ENCODE measurements at regions not wholly inside any gene's neighbourhood (a gene's known extent, or its start where the extent isn't known, plus 50 kb on each side); places are given as distances from the start of the nearest gene placed in this dataset.

DNA sequence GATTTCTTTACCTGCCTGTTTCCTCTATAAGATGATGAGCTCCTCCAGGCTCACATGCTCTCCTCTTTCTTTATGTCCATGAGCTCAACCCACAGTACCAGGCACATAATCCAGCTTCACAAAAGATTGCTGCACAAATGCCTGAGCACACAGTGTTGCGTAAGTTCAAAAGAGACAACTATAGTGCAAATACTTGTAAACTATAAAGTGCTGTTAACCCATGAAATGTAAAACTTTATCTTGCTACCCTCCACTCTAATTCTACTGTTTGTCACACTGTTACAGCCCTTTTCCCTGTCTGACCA, 101.0 kb upstream of the LPP start:
- DNase-seq (ENCODE audit: extremely low spot score): no peak
- TF ChIP-seq NFRKB (IDR thresholded peaks at IDR 0.05) (no peak), HDGF (IDR thresholded peaks at IDR 0.05; ENCODE audit: borderline replicate concordance) (no peak), SP1 (IDR thresholded peaks at IDR 0.05) (no peak), ELF4 (IDR thresholded peaks at IDR 0.05) (no peak), FOXA1 (IDR thresholded peaks at IDR 0.05) (no peak), FOXK2 (IDR thresholded peaks at IDR 0.05) (no peak), FOXM1 (IDR thresholded peaks at IDR 0.05; ENCODE audit: borderline replicate concordance) (no peak), CTBP1 (IDR thresholded peaks at IDR 0.05; ENCODE audit: borderline replicate concordance) (no peak), LEF1 (IDR thresholded peaks at IDR 0.05; ENCODE audit: borderline replicate concordance) (no peak)
- ChIA-PET POLR2A (no interaction called here), CTCF (no interaction called here)

DNA sequence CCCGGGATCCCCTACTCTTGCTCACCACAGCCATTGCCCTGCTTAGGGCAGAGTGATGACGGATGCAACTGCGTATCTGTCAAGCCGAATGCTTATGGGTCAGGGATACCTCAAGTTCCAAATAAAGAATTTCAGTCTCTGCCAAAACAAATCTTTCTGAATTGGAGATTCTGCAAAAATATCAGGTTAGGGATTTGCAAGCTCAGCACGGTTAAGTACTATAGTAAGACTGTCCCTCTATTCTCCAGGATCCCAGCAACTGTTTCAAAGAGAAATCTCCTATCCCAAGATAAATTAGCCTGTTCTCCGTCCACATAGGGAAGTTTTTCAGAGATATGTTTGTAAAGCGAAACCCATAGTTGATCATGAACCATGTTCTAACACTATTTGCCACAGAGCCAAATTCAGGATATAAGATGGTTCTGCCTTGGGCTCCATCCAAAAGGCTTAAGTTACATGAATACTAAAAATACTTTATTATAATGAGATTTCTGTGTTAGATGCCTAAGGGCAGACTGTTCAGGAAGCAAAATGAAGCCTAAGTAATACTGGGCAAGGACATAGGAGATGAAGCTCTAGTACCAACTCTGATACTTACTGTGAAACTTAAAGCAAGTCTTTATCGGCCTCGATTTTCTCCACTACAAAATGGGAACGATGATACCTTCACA, 100.1 kb upstream of the LPP start:
- ChIA-PET CTCF (no interaction called here), POLR2A (no interaction called here)
- no peak for TF ChIP-seq BHLHE40 (IDR thresholded peaks at IDR 0.05; ENCODE audit: borderline replicate concordance)

DNA sequence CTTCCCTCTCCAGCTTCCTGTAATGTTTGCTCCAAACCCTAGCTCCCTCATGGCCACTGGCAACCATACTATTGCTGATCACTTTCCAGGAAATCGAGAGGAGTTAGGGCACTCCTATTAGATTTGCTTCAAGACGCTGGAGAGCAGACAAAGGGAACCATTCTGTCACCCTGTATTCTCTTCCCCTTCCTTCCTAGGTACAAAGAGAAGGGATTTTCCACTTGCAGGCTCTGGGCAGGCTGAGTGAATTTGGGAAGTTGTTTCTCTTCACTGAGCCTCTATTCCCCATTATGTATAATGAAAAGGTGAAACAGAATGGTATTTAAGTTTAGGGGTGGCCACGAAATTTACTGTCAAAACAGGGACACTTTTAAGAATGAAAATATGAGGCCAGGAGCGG, 99.4 kb upstream of the LPP start:
- DNase-seq (ENCODE audit: extremely low spot score): no peak
- POLR2A ChIA-PET: no interaction called here
- CTCF ChIA-PET: no interaction called here
- no peak for TF ChIP-seq FOXA1 (IDR thresholded peaks at IDR 0.05)
- no peak for TF ChIP-seq ZNF384 (IDR thresholded peaks at IDR 0.05)
- TF ChIP-seq ARNT (IDR thresholded peaks at IDR 0.05): no peak
- TF ChIP-seq SUZ12 (IDR thresholded peaks at IDR 0.05): no peak

More for the DNA sequence above, 100.1 kb upstream of the LPP start:
- DNase-seq (ENCODE audit: extremely low spot score): no peak

GRCh38 chr3:188055388-188055787, 98.6 kb upstream of the LPP start:
- POLR2A ChIA-PET: no interaction called here
- CTCF ChIA-PET: no interaction called here

GRCh38 chr3:188057124-188057523, 96.8 kb upstream of the LPP start:
- ChIA-PET CTCF (no interaction called here), POLR2A (no interaction called here)
- no peak for TF ChIP-seq FOXA1 (IDR thresholded peaks at IDR 0.05)
- no peak for TF ChIP-seq L3MBTL2 (conservative IDR thresholded peaks at IDR 0.05)
- TF ChIP-seq ELF4 (IDR thresholded peaks at IDR 0.05): no peak
- TF ChIP-seq NFRKB (IDR thresholded peaks at IDR 0.05): no peak
- no peak for TF ChIP-seq LEF1 (IDR thresholded peaks at IDR 0.05; ENCODE audit: borderline replicate concordance)
- TF ChIP-seq SP1 (IDR thresholded peaks at IDR 0.05): no peak
- no peak for TF ChIP-seq FOXM1 (IDR thresholded peaks at IDR 0.05; ENCODE audit: borderline replicate concordance)
- TF ChIP-seq PKNOX1 (IDR thresholded peaks at IDR 0.05): no peak
- TF ChIP-seq ZNF384 (IDR thresholded peaks at IDR 0.05): no peak
- DNase-seq (ENCODE audit: extremely low spot score): no peak

More at GRCh38 chr3:188055388-188055787, 98.6 kb upstream of the LPP start:
- no peak for DNase-seq (ENCODE audit: extremely low spot score)
- TF ChIP-seq BHLHE40 (IDR thresholded peaks at IDR 0.05; ENCODE audit: borderline replicate concordance) (no peak), L3MBTL2 (conservative IDR thresholded peaks at IDR 0.05) (no peak), FOXM1 (IDR thresholded peaks at IDR 0.05; ENCODE audit: borderline replicate concordance) (no peak), PKNOX1 (IDR thresholded peaks at IDR 0.05) (no peak), SP1 (IDR thresholded peaks at IDR 0.05) (no peak), TARDBP (IDR thresholded peaks at IDR 0.05) (no peak), ARNT (IDR thresholded peaks at IDR 0.05) (no peak), ZNF384 (IDR thresholded peaks at IDR 0.05) (no peak), CTBP1 (IDR thresholded peaks at IDR 0.05; ENCODE audit: borderline replicate concordance) (no peak)

DNA sequence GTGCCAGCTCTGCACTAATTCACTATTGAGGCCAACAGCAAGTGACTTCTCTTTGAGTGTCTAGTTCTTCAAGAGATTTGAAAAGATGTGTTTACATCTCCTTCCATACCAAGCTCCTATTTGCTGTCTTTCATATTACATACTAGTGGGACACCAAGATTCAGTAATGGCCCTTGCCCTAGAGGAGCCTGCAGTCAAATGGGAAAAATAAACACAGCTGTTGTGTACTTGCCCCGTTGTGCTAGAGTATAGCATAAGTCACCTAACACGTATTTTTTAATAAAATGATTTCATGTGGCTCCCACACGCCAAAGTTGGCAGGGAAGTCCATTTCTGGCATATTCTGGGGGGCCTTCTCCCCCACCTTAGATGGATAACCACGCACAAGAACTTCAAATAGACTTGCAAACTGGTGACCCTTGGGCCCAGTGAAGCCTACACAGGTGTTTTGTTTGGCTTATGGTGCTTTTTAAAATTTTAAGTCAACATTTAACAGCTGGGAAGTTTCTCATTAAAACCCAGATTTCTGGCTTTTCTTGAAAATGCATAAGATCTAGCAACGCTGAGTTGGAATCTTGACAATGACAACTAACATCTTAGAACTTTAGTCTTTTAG, 95.3 kb upstream of the LPP start:
- POLR2A ChIA-PET: interaction anchor here (1.1 kb wide), 1 partner anchor 319 kb away, joined by 3 read pairs; no protein-coding TSS in a partner anchor
- CTCF ChIA-PET: no interaction called here
- TF ChIP-seq SUZ12 (IDR thresholded peaks at IDR 0.05) (no peak), ELF4 (IDR thresholded peaks at IDR 0.05) (no peak), CTBP1 (IDR thresholded peaks at IDR 0.05; ENCODE audit: borderline replicate concordance) (no peak), TARDBP (IDR thresholded peaks at IDR 0.05) (no peak)

DNA sequence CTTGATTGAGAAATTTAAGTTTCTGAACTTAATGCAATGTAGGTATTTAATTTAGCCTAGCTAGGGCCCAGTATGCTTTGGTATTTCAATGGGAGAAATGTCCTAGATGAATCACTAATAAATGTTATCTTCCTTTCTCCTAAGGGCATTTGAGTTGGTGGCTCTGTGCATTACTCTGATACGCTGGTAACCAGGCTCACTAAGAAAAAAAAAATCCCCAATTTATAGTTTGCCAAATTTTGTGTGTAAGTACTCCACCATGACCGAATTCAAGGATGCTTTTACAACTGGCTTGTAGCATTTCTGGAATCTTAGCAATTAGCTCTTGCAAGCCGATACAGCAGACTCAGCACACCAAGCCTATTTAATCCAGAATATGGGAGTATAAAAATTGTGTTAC, 94.6 kb upstream of the LPP start:
- no peak for TF ChIP-seq PKNOX1 (IDR thresholded peaks at IDR 0.05)
- CTCF ChIA-PET: no interaction called here
- no peak for DNase-seq (ENCODE audit: extremely low spot score)
- POLR2A ChIA-PET: no interaction called here

More for the DNA sequence above, 95.3 kb upstream of the LPP start:
- no peak for DNase-seq (ENCODE audit: extremely low spot score)

Data from HEK293T (cell line).